HG02973 (cell line): ENCODE measurements at regions not wholly inside any gene's neighbourhood (a gene's known extent, or its start where the extent isn't known, plus 50 kb on each side); places are given as distances from the start of the nearest gene placed in this dataset.
"Not testable (repeated sequence)": the region's sequence is repeated elsewhere in the genome, so short reads cannot be mapped to it uniquely, and the experiment has no call there.

Experiments
- ATAC-seq: cut with Tn5 transposase; IDR thresholded peaks from one replicate; pipeline ENCODE4 v1.9.1; 2021; ENCODE audit warnings: moderate library complexity; ENCODE audit not compliant: unreplicated experiment

- ATAC-seq, result no peak
These were observed 218.6 kb upstream of the PLXNA2 start for GRCh38 chr1:208462761-208463160.

- no peak for ATAC-seq
These were observed 221.1 kb upstream of the PLXNA2 start for GRCh38 chr1:208465266-208465665.

GRCh38 chr1:208465786-208466590, 221.8 kb upstream of the PLXNA2 start:
- no peak for ATAC-seq

- ATAC-seq, result no peak
These were observed 223.1 kb upstream of the PLXNA2 start for GRCh38 chr1:208467151-208467780.

- no peak for ATAC-seq
These were observed 231.3 kb upstream of the PLXNA2 start for GRCh38 chr1:208475449-208475848.

GRCh38 chr1:208475951-208476845, 232.0 kb upstream of the PLXNA2 start:
- no peak for ATAC-seq

- ATAC-seq, result no peak
These were observed 232.6 kb upstream of the PLXNA2 start for GRCh38 chr1:208476846-208477170.

GRCh38 chr1:208479435-208479834, 235.3 kb upstream of the PLXNA2 start:
- no peak for ATAC-seq

GRCh38 chr1:208485512-208485911, 241.3 kb upstream of the PLXNA2 start:
- ATAC-seq, result no peak

- ATAC-seq, result no peak
These were observed 242.5 kb upstream of the PLXNA2 start for GRCh38 chr1:208486677-208487076.

- not testable (repeated sequence) for ATAC-seq
These were observed 244.2 kb upstream of the PLXNA2 start for GRCh38 chr1:208488432-208488831.

GRCh38 chr1:208496467-208497371, 252.5 kb upstream of the PLXNA2 start:
- ATAC-seq, result no peak

- no peak for ATAC-seq
These were observed 253.8 kb upstream of the PLXNA2 start for GRCh38 chr1:208497866-208498541.

GRCh38 chr1:208499026-208499425, 254.8 kb upstream of the PLXNA2 start:
- ATAC-seq, result no peak

- no peak for ATAC-seq
These were observed 255.4 kb upstream of the PLXNA2 start for GRCh38 chr1:208499601-208500000.

GRCh38 chr1:208500375-208500774, 256.2 kb upstream of the PLXNA2 start:
- ATAC-seq, result no peak

GRCh38 chr1:208501542-208501941, 257.4 kb upstream of the PLXNA2 start:
- no peak for ATAC-seq

GRCh38 chr1:208503787-208504186, 259.6 kb upstream of the PLXNA2 start:
- ATAC-seq, result no peak

GRCh38 chr1:208506812-208507211, 262.6 kb upstream of the PLXNA2 start:
- ATAC-seq, result no peak

GRCh38 chr1:208509072-208509471, 264.9 kb upstream of the PLXNA2 start:
- ATAC-seq, result no peak
